A549 (cell line): ENCODE measurements at regions not wholly inside any gene's neighbourhood (a gene's known extent, or its start where the extent isn't known, plus 50 kb on each side); places are given as distances from the start of the nearest gene placed in this dataset.
A peak's percentile ranks its signal among the peaks of the same experiment; 100 is the strongest.

Experiments
- ATAC-seq, 2 experiments: fragments of 200-7000 bp in 1 of 2; fragments of >200 bp in 1 of 2; cut with Nextera tagmentation in 1 of 2; cut with Tn5 transposase in 1 of 2; 3 replicates each; pipeline versions ENCODE4 v1.8.0 to v1.9.1; 2018 to 2020; ENCODE audit warnings: mild to moderate bottlenecking in 1 of 2, moderate library complexity in 1 of 2
- CTCF ChIA-PET: fragments of 300-600 bp; sonication (Branson Sonifier 250); formaldehyde crosslinking; extraction: SDS; loops from one replicate; lab custom pipeline; 2021; ENCODE audit warnings: antibody characterized with exemption, inconsistent platforms; lab: Yijun Ruan, JAX
- POLR2A ChIA-PET: fragments of 350-600 bp; formaldehyde crosslinking; extraction: SDS; loops from one replicate; lab custom pipeline; 2021; ENCODE audit warnings: antibody characterized with exemption, inconsistent platforms; lab: Yijun Ruan, JAX
- DNase-seq, 2 experiments: peaks; one replicate each; pipeline versions ENCODE4 v3.0.0 to v3.0.0-alpha.2; 2011 to 2016; ENCODE audit warnings: low read depth in 1 of 2, low spot score in 1 of 2
- FAIRE-seq: peaks from 2 replicates; lab custom pipeline; 2011; peaks lifted over from hg19 to GRCh38; lab: Jason Lieb, UNC
- H3K27ac ChIP-seq, 2 experiments: fragments of >200 bp; sonication (Bioruptor Twin); formaldehyde crosslinking; 3 replicates each; pipeline ENCODE4 v1.5.1; 2016 to 2017
- H3K4me1 ChIP-seq: fragments of >200 bp; sonication (Bioruptor Twin); formaldehyde crosslinking; 3 replicates; pipeline ENCODE4 v1.6.1; 2016
- H3K4me2 ChIP-seq: fragments of >200 bp; sonication (Bioruptor Twin); formaldehyde crosslinking; 3 replicates; pipeline ENCODE4 v1.6.1; 2016
- H3K4me3 ChIP-seq: fragments of >200 bp; sonication (Bioruptor Twin); formaldehyde crosslinking; 3 replicates; pipeline ENCODE4 v1.5.1; 2016
- H3K9me3 ChIP-seq: fragments of >200 bp; sonication (Bioruptor Twin); formaldehyde crosslinking; 3 replicates; pipeline ENCODE4 v1.6.1; 2016
- ATOH8 ChIP-seq: fragments of 250-450 bp; sonication (Bioruptor Pico); IDR thresholded peaks from 2 replicates; pipeline ENCODE4 v1.5.0; 2020; ENCODE audit warnings: low read depth, mild to moderate bottlenecking, moderate library complexity
- CHD2 ChIP-seq: fragments of 150-350 bp; IDR thresholded peaks from 2 replicates; pipeline ENCODE4 v1.6.1; 2014; ENCODE audit warnings: low read length; ENCODE audit not compliant: partially characterized antibody
- CHD4 ChIP-seq: fragments of 200-600 bp; sonication (generic); IDR thresholded peaks from 2 replicates; pipeline ENCODE4 v1.6.1; 2016; ENCODE audit warnings: antibody characterized with exemption, mild to moderate bottlenecking, borderline replicate concordance
- EHMT2 ChIP-seq: fragments of 200-600 bp; sonication (generic); IDR thresholded peaks from 2 replicates; pipeline ENCODE4 v1.6.1; 2016; ENCODE audit warnings: antibody characterized with exemption, low read depth, mild to moderate bottlenecking, moderate library complexity
- ESRRA ChIP-seq: fragments of 150-350 bp; IDR thresholded peaks from 2 replicates; pipeline ENCODE4 v1.6.1; 2014; ENCODE audit warnings: mild to moderate bottlenecking, low read length, borderline replicate concordance
- FOSB ChIP-seq: fragments of 250-450 bp; sonication (Bioruptor Pico); IDR thresholded peaks from 2 replicates; pipeline ENCODE4 v1.5.0; 2020; ENCODE audit warnings: mild to moderate bottlenecking, moderate library complexity
- FOXS1 ChIP-seq: fragments of 250-450 bp; sonication (Bioruptor Pico); IDR thresholded peaks from 2 replicates; pipeline ENCODE4 v1.5.0; 2020; ENCODE audit warnings: mild to moderate bottlenecking, moderate library complexity
- HOXB13 ChIP-seq: fragments of 250-450 bp; sonication (Bioruptor Pico); IDR thresholded peaks from 2 replicates; pipeline ENCODE4 v1.5.0; 2020; ENCODE audit warnings: low read depth, mild to moderate bottlenecking, moderate library complexity
- HOXB5 ChIP-seq: fragments of 250-450 bp; sonication (Bioruptor Pico); IDR thresholded peaks from 2 replicates; pipeline ENCODE4 v1.5.0; 2020; ENCODE audit warnings: mild to moderate bottlenecking, moderate library complexity
- KDM1A ChIP-seq: fragments of 200-600 bp; sonication (generic); IDR thresholded peaks from 2 replicates; pipeline ENCODE4 v1.6.1; 2016; ENCODE audit warnings: low read depth, mild to moderate bottlenecking
- MYC ChIP-seq: IDR thresholded peaks from 2 replicates; pipeline ENCODE4 v1.6.1; 2012; ENCODE audit warnings: mild to moderate bottlenecking, inconsistent platforms, low read length, improper control_type of control experiment, borderline replicate concordance
- NR3C1 ChIP-seq: fragments of >200 bp; sonication (Bioruptor Twin); formaldehyde crosslinking; IDR thresholded peaks from 3 replicates; pipeline ENCODE4 v1.6.1; 2017
- POLR2A ChIP-seq: IDR thresholded peaks from 2 replicates; pipeline ENCODE4 v1.6.1; 2012; ENCODE audit warnings: mild to moderate bottlenecking, low read length
- RARB ChIP-seq: fragments of 250-450 bp; sonication (Bioruptor Pico); IDR thresholded peaks from 2 replicates; pipeline ENCODE4 v1.8.0; 2021; ENCODE audit warnings: mild to moderate bottlenecking, moderate library complexity
- SREBF2 ChIP-seq: fragments of 450-650 bp; IDR thresholded peaks from 2 replicates; pipeline ENCODE4 v1.6.1; 2014; ENCODE audit warnings: mild to moderate bottlenecking, moderate library complexity
- TP53 ChIP-seq: fragments of 250-450 bp; sonication (Bioruptor Pico); IDR thresholded peaks from 2 replicates; pipeline ENCODE4 v1.5.0; 2021; ENCODE audit warnings: mild to moderate bottlenecking, moderate library complexity
- ZC3H11A ChIP-seq: fragments of 450-650 bp; IDR thresholded peaks from 2 replicates; pipeline ENCODE4 v1.6.1; 2014; ENCODE audit warnings: antibody characterized with exemption, mild to moderate bottlenecking
- ZSCAN20 ChIP-seq: fragments of 250-450 bp; sonication (Bioruptor Pico); IDR thresholded peaks from 2 replicates; pipeline ENCODE4 v1.8.0; 2022; ENCODE audit warnings: mild to moderate bottlenecking, moderate library complexity
- WGBS: methylation state at CpG from one replicate; pipeline ENCODE4 v1.1.6; 2017; ENCODE audit errors: missing lambda C conversion rate; 5-methylcytosine and 5-hydroxymethylcytosine counted together
- TF ChIP-seq, protein P1 (sequence below): IDR thresholded peaks from 2 replicates; pipeline ENCODE4 v1.6.1; 2012; ENCODE audit warnings: low read depth, borderline replicate concordance
- TF ChIP-seq, protein P2 (sequence below): IDR thresholded peaks from 2 replicates; pipeline ENCODE4 v1.6.1; 2012
- TF ChIP-seq, protein P3 (sequence below): fragments of >200 bp; sonication (Bioruptor Twin); formaldehyde crosslinking; IDR thresholded peaks from 3 replicates; pipeline ENCODE4 v1.6.1; 2016
- TF ChIP-seq, protein P4 (sequence below): fragments of 200-600 bp; sonication (generic); IDR thresholded peaks from 2 replicates; pipeline ENCODE4 v1.6.1; 2016; ENCODE audit warnings: antibody characterized with exemption, mild to moderate bottlenecking, moderate library complexity

DNA sequence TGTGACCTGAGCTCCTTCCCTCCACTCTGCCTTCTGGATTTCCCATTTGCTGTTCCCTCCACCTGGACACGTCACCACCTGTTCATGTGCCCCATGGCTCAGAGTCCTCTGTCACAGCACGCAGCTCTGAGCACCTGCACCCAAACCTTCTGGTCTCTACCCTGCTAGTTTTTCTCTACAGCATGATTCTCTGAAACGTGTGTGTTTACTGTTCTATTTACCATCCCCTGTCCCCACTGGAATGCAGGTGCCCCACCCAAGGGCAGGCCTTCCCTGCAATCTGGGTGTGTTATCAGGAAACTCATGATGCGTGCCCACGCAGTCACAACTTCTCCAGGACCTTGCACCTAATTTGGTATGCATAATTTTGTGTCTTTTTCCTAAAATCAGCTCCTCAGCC is 284.4 kb upstream of the IGFBP3 start:
- Histone ChIP-seq H3K4me3 (no peak overlapping the region), H3K9me3 (no peaks in the 10 kb centered on the region), H3K4me2 (peak overlapping the region; percentile 23; the same call in 1 of the 3 replicates), H3K4me1 (peaks cover 7% of the 10 kb centered on the region; the same call in 1 of the 3 replicates), H3K27ac (no peak overlapping the region)
- POLR2A ChIA-PET = no interaction called here
- peak in 1 of 2 experiments; percentile 52 for DNase-seq
- CTCF ChIA-PET = no interaction called here
- 0 out of 6 replicates have a peak, but pooled peaks of 1 of the 2 experiments have one; percentile 34 for ATAC-seq
- no peak for FAIRE-seq
- no peak for TF ChIP-seq POLR2A
- TF ChIP-seq, protein P1, sequence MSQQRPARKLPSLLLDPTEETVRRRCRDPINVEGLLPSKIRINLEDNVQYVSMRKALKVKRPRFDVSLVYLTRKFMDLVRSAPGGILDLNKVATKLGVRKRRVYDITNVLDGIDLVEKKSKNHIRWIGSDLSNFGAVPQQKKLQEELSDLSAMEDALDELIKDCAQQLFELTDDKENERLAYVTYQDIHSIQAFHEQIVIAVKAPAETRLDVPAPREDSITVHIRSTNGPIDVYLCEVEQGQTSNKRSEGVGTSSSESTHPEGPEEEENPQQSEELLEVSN = no peak
- no peak for TF ChIP-seq KDM1A
- no peak for TF ChIP-seq ATOH8 (CRISPR knock-in tag)
- no peak for TF ChIP-seq FOSB (CRISPR knock-in tag)
- no peak for TF ChIP-seq ZC3H11A
- TF ChIP-seq RARB = no peak
- TF ChIP-seq NR3C1 = no peak
- no peak for TF ChIP-seq FOXS1
- TF ChIP-seq CHD2 = no peak
- no peak for TF ChIP-seq SREBF2
- TF ChIP-seq EHMT2 = no peak
- no peak for TF ChIP-seq ESRRA
- no peak for TF ChIP-seq CHD4
- TF ChIP-seq ZSCAN20 = no peak
- TF ChIP-seq, protein P2, sequence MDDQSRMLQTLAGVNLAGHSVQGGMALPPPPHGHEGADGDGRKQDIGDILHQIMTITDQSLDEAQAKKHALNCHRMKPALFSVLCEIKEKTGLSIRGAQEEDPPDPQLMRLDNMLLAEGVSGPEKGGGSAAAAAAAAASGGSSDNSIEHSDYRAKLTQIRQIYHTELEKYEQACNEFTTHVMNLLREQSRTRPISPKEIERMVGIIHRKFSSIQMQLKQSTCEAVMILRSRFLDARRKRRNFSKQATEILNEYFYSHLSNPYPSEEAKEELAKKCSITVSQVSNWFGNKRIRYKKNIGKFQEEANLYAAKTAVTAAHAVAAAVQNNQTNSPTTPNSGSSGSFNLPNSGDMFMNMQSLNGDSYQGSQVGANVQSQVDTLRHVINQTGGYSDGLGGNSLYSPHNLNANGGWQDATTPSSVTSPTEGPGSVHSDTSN = no peak
- TF ChIP-seq MYC = no peak
- TF ChIP-seq, protein P3, sequence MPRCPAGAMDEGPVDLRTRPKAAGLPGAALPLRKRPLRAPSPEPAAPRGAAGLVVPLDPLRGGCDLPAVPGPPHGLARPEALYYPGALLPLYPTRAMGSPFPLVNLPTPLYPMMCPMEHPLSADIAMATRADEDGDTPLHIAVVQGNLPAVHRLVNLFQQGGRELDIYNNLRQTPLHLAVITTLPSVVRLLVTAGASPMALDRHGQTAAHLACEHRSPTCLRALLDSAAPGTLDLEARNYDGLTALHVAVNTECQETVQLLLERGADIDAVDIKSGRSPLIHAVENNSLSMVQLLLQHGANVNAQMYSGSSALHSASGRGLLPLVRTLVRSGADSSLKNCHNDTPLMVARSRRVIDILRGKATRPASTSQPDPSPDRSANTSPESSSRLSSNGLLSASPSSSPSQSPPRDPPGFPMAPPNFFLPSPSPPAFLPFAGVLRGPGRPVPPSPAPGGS = no peak
- TF ChIP-seq TP53 (CRISPR knock-in tag) = no peak
- no peak for TF ChIP-seq HOXB5 (CRISPR knock-in tag)
- 68% methylated on average over 5 of the region's 5 CpGs for WGBS

GRCh38 chr7:46203926-46204325 is 282.9 kb upstream of the IGFBP3 start:
- TF ChIP-seq, protein P4, sequence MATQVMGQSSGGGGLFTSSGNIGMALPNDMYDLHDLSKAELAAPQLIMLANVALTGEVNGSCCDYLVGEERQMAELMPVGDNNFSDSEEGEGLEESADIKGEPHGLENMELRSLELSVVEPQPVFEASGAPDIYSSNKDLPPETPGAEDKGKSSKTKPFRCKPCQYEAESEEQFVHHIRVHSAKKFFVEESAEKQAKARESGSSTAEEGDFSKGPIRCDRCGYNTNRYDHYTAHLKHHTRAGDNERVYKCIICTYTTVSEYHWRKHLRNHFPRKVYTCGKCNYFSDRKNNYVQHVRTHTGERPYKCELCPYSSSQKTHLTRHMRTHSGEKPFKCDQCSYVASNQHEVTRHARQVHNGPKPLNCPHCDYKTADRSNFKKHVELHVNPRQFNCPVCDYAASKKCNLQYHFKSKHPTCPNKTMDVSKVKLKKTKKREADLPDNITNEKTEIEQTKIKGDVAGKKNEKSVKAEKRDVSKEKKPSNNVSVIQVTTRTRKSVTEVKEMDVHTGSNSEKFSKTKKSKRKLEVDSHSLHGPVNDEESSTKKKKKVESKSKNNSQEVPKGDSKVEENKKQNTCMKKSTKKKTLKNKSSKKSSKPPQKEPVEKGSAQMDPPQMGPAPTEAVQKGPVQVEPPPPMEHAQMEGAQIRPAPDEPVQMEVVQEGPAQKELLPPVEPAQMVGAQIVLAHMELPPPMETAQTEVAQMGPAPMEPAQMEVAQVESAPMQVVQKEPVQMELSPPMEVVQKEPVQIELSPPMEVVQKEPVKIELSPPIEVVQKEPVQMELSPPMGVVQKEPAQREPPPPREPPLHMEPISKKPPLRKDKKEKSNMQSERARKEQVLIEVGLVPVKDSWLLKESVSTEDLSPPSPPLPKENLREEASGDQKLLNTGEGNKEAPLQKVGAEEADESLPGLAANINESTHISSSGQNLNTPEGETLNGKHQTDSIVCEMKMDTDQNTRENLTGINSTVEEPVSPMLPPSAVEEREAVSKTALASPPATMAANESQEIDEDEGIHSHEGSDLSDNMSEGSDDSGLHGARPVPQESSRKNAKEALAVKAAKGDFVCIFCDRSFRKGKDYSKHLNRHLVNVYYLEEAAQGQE = no peak
- TF ChIP-seq HOXB13 (CRISPR knock-in tag) = no peak
- DNase-seq (no peak), ATAC-seq (no peak), FAIRE-seq (no peak)
- POLR2A ChIA-PET = no interaction called here
- no peak overlapping the region for H3K4me3 ChIP-seq
- no peaks in the 10 kb centered on the region for H3K9me3 ChIP-seq
- CTCF ChIA-PET = no interaction called here
- H3K4me2 ChIP-seq = no peak overlapping the region
- 79% methylated on average over 7 of the region's 7 CpGs for WGBS
- H3K27ac ChIP-seq = no peak overlapping the region
- peaks cover 7% of the 10 kb centered on the region; the same call in 1 of the 3 replicates for H3K4me1 ChIP-seq
